Testis (tissue), 2 donors: ENCODE measurements at regions not wholly inside any gene's neighbourhood (a gene's known extent, or its start where the extent isn't known, plus 50 kb on each side); places are given as distances from the start of the nearest gene placed in this dataset.

Source experiments
- POLR2A ChIP-seq: fragments of 450-650 bp; IDR thresholded peaks from one replicate; pipeline ENCODE4 v1.6.1; 2017; ENCODE audit warnings: antibody characterized with exemption, mild to moderate bottlenecking, moderate library complexity
- TF ChIP-seq, protein P1 (sequence below), 3 experiments: fragments of 450-650 bp in 2 of 3; fragments of 200-600 bp in 1 of 3; sonication (generic) in 1 of 3; IDR thresholded peaks; one replicate each; pipeline ENCODE4 v1.5.1; 2016 to 2019; ENCODE audit warnings: antibody characterized with exemption in 3 of 3, mild to moderate bottlenecking in 2 of 3, moderate library complexity in 1 of 3

GRCh38 chr11:134889832-134890231 lies 477.8 kb upstream of the B3GAT1 start:
- TF ChIP-seq, protein P1, sequence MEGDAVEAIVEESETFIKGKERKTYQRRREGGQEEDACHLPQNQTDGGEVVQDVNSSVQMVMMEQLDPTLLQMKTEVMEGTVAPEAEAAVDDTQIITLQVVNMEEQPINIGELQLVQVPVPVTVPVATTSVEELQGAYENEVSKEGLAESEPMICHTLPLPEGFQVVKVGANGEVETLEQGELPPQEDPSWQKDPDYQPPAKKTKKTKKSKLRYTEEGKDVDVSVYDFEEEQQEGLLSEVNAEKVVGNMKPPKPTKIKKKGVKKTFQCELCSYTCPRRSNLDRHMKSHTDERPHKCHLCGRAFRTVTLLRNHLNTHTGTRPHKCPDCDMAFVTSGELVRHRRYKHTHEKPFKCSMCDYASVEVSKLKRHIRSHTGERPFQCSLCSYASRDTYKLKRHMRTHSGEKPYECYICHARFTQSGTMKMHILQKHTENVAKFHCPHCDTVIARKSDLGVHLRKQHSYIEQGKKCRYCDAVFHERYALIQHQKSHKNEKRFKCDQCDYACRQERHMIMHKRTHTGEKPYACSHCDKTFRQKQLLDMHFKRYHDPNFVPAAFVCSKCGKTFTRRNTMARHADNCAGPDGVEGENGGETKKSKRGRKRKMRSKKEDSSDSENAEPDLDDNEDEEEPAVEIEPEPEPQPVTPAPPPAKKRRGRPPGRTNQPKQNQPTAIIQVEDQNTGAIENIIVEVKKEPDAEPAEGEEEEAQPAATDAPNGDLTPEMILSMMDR (IDR thresholded peaks at IDR 0.05) = no peak
- no peak for TF ChIP-seq POLR2A
